ENCODE measurements at regions not wholly inside any gene's neighbourhood (a gene's known extent, or its start where the extent isn't known, plus 50 kb on each side); places are given as distances from the start of the nearest gene placed in this dataset.

- intact Hi-C loops (cut with DNase I): no loop called here
- ATAC-seq (no peak), DNase-seq (ENCODE audit: low spot score) (no peak)
Observed at GRCh38 chr2:67954093-67954748, 108.6 kb downstream of the C1D start.

GRCh38 chr2:67955748-67956603 lies 106.8 kb downstream of the C1D start:
- no peak for ATAC-seq
- DNase-seq (ENCODE audit: low spot score): no peak
- intact Hi-C loops (cut with DNase I): no loop called here

DNA sequence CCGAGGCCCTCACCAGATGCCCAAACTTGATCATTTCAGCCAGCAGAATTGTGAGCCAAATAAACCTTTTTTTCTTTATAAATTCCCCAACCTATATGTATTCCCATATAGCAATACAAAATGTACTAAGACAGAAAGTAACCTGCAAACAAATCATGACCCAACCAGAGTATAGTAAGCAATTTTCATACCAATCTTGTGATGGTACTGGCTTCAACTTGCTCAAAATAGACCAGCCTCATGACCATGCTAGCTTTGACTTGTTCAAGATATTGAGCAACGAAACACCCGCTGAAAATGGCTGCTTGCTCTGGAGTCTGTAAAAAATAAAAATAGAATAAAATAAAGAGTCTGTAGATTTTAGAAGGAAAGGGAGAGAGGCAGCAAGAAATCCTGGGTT lies 97.6 kb downstream of the C1D start:
- intact Hi-C loops (cut with DNase I): no loop called here
- DNase-seq (ENCODE audit: low spot score): no peak
- ATAC-seq: no peak

GRCh38 chr2:67970071-67970470 lies 92.7 kb downstream of the C1D start:
- intact Hi-C loops (cut with DNase I): no loop called here
- ATAC-seq: no peak
- DNase-seq (ENCODE audit: low spot score): no peak

DNA sequence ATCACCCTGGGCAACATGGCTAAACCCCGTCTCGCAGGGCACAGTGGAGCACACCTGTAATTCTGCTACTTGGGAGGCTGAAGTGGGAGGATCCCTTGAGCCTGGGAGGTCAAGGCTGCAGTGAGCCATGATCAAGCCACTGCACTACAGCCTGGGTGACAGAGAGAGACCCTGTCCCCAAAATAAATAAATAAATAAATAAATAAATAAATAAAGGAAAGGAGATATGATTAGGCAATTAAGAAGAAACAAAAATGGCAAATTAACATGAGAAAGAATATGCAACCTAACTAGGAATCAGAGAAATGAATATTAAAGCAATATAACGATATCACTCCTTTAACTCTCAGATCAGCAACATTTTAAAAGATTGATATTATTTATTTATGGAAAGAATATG lies 92.3 kb downstream of the C1D start:
- intact Hi-C loops (cut with DNase I): no loop called here
- DNase-seq (ENCODE audit: low spot score) (no peak), ATAC-seq (no peak)

GRCh38 chr2:67974559-67975430 lies 88.0 kb downstream of the C1D start:
- intact Hi-C loops (cut with DNase I): no loop called here
- ATAC-seq (peak; percentile 68), DNase-seq (ENCODE audit: low spot score) (peak; percentile 57)

- intact Hi-C loops (cut with DNase I): no loop called here
- no peak for ATAC-seq
- no peak for DNase-seq (ENCODE audit: low spot score)
Observed at GRCh38 chr2:67977464-67977863, 85.3 kb downstream of the C1D start.

DNA sequence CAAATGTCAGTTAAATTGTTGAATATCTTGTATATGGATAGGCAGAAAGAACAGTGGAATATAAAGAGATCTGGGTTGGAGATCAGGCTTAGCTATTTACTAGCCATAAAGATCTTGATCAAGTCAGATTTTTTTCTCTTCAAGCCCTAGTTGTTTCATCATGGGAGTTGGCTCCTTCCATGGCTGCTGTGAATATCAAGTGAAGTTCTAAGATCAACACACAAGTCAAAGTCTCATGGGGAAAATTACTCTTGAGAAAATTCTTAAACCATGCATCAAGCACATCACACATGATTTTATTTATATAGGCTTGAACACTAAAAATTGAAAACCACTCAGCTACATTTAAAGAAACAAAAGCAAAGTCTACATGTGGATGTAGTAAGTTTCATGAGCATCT lies 79.8 kb downstream of the C1D start:
- intact Hi-C loops (cut with DNase I): no loop called here

GRCh38 chr2:67984600-67984999 lies 78.2 kb downstream of the C1D start:
- ATAC-seq (no peak), DNase-seq (ENCODE audit: low spot score) (no peak)
- intact Hi-C loops (cut with DNase I): no loop called here

More for the DNA sequence above, 79.8 kb downstream of the C1D start:
- ATAC-seq (no peak), DNase-seq (ENCODE audit: low spot score) (no peak)

GRCh38 chr2:67985586-67985985 lies 77.2 kb downstream of the C1D start:
- ATAC-seq: no peak
- no peak for DNase-seq (ENCODE audit: low spot score)
- intact Hi-C loops (cut with DNase I): no loop called here

- no peak for ATAC-seq
- DNase-seq (ENCODE audit: low spot score): no peak
- intact Hi-C loops (cut with DNase I): no loop called here
Observed at GRCh38 chr2:67986258-67986657, 76.5 kb downstream of the C1D start.

Measured in sciatic nerve (tissue), 2 donors.